Parathyroid adenoma (tissue), 2 donors: ENCODE measurements at regions not wholly inside any gene's neighbourhood (a gene's known extent, or its start where the extent isn't known, plus 50 kb on each side); places are given as distances from the start of the nearest gene placed in this dataset.
"Not testable (repeated sequence)": the region's sequence is repeated elsewhere in the genome, so short reads cannot be mapped to it uniquely, and the experiment has no call there.

Experiments used
- H2AFZ ChIP-seq: fragments of 300-600 bp; sonication (generic); one replicate; pipeline ENCODE4 v1.7.0; 2017; ENCODE audit warnings: antibody characterized with exemption, mild to moderate bottlenecking
- H3K27ac ChIP-seq: fragments of 300-600 bp; sonication (generic); one replicate; pipeline ENCODE4 v1.7.0; 2017
- H3K27me3 ChIP-seq: fragments of 300-600 bp; sonication (generic); one replicate; pipeline ENCODE4 v1.7.0; 2017; ENCODE audit warnings: low read length; ENCODE audit not compliant: control insufficient read depth, insufficient read depth
- H3K36me3 ChIP-seq: fragments of 300-600 bp; sonication (generic); one replicate; pipeline ENCODE4 v1.7.0; 2017; ENCODE audit warnings: low read length; ENCODE audit not compliant: control insufficient read depth, insufficient read depth
- H3K4me1 ChIP-seq: fragments of 300-600 bp; sonication (generic); one replicate; pipeline ENCODE4 v1.7.0; 2017; ENCODE audit warnings: control low read depth
- H3K4me2 ChIP-seq: fragments of 300-600 bp; sonication (generic); one replicate; pipeline ENCODE4 v1.7.0; 2017; ENCODE audit warnings: low read length
- H3K4me3 ChIP-seq: fragments of 300-600 bp; sonication (generic); one replicate; pipeline ENCODE4 v1.7.0; 2017; ENCODE audit warnings: low read depth, low read length
- H3K79me2 ChIP-seq: fragments of 300-600 bp; sonication (generic); one replicate; pipeline ENCODE4 v1.7.0; 2017; ENCODE audit warnings: control low read depth
- H3K9ac ChIP-seq: fragments of 300-600 bp; sonication (generic); one replicate; pipeline ENCODE4 v1.7.0; 2017; ENCODE audit warnings: mild to moderate bottlenecking
- H3K9me3 ChIP-seq: fragments of 300-600 bp; sonication (generic); one replicate; pipeline ENCODE4 v1.7.0; 2017; ENCODE audit warnings: low read length; ENCODE audit not compliant: control insufficient read depth
- TF ChIP-seq, protein P1 (sequence below): fragments of 300-600 bp; sonication (generic); IDR thresholded peaks from one replicate; pipeline ENCODE4 v1.7.0; 2017; ENCODE audit warnings: antibody characterized with exemption, mild to moderate bottlenecking
- donor health status: primary hyperparathyroidism.

DNA sequence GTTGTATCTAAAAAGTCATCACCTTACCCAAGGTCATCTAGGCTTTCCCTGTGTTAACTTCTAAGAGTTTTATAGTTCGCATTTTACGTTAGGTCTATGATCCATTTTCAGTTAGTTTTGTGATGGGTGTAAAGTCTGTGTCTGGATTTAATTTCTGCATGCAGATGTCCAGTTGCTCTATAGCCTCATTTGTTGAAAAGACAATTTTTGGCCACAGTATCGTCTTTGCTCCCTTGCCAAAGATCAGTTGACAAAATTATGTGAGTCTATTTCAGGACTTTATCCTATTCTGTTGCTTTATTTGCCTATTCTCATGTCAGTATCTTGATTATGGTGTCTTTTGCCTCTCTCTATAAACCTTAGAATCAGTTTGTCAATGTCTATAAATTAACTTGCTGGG is 85.1 kb downstream of the METRNL start:
- H3K4me2 ChIP-seq, result no peak overlapping the region
- H3K9ac ChIP-seq, result no peak overlapping the region
- no peaks in the 10 kb centered on the region for H3K79me2 ChIP-seq
- H3K27me3 ChIP-seq, result no peaks in the 10 kb centered on the region
- H3K4me3 ChIP-seq, result no peak overlapping the region
- no peak overlapping the region for H2AFZ ChIP-seq
- no peaks in the 10 kb centered on the region for H3K4me1 ChIP-seq
- H3K9me3 ChIP-seq, result no peaks in the 10 kb centered on the region
- no peaks in the 10 kb centered on the region for H3K36me3 ChIP-seq
- TF ChIP-seq, protein P1, sequence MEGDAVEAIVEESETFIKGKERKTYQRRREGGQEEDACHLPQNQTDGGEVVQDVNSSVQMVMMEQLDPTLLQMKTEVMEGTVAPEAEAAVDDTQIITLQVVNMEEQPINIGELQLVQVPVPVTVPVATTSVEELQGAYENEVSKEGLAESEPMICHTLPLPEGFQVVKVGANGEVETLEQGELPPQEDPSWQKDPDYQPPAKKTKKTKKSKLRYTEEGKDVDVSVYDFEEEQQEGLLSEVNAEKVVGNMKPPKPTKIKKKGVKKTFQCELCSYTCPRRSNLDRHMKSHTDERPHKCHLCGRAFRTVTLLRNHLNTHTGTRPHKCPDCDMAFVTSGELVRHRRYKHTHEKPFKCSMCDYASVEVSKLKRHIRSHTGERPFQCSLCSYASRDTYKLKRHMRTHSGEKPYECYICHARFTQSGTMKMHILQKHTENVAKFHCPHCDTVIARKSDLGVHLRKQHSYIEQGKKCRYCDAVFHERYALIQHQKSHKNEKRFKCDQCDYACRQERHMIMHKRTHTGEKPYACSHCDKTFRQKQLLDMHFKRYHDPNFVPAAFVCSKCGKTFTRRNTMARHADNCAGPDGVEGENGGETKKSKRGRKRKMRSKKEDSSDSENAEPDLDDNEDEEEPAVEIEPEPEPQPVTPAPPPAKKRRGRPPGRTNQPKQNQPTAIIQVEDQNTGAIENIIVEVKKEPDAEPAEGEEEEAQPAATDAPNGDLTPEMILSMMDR, result no peak
- no peak overlapping the region for H3K27ac ChIP-seq

DNA sequence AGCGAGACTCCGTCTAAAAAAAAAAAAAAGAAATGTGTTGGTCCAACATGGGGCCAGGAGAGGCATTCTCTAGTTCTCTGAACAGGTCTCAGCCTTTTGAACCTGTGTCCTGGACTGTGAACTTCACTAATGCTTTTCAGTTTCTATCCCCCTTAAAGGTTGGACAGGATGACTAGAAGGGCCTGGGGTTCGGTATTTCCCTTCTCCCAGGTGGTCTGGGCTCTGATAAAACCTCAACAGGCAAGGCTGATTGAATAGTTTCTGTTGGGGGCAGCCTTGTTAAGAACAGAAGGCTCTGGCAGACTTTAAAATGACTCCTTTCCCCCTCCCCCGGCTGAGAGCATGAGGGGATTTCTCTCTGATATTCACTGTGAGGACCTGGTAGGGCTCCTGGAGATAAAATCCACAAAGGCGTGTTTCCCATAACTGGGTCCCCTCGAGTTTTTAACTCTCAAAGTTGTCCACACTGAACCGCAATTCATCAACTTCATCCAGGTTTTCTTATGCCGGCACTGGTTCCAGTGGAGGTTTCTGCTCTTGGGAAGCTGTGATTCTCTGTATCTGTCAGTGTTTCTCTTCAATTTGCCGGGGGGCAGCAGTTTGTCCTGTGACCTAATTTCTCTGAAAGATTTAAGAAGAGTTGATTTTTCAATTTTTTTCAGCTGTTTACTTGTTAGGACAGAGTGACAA is 91.3 kb downstream of the METRNL start:
- Histone ChIP-seq H3K4me3 (no peak overlapping the region), H3K27ac (no peak overlapping the region), H3K9ac (no peak overlapping the region), H2AFZ (no peak overlapping the region), H3K4me1 (no peaks in the 10 kb centered on the region), H3K36me3 (no peaks in the 10 kb centered on the region), H3K79me2 (no peaks in the 10 kb centered on the region), H3K4me2 (no peak overlapping the region), H3K9me3 (no peaks in the 10 kb centered on the region), H3K27me3 (no peaks in the 10 kb centered on the region)
- TF ChIP-seq, protein P1, result no peak

DNA sequence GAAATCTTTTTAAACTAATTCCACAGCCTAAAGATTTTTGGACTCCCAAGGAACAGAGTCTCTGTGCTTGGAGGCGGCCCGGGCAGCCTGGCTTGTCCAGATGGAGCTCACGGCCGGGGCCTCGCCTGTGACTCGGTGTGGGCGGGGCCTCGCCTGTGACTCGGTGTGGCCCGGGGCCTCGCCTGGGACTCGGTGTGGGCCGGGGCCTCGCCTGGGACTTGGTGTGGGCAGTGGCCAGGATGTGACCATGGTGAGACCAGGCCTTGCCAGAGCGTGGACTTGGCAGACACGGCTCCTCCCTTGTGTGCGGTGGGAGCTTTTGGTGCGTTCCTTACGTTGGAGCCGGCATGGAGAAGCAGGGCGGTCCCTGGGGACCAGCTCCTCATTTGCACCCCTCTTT is 92.3 kb downstream of the METRNL start:
- no peaks in the 10 kb centered on the region for H3K27me3 ChIP-seq
- no peaks in the 10 kb centered on the region for H3K9me3 ChIP-seq
- no peak overlapping the region for H2AFZ ChIP-seq
- no peak overlapping the region for H3K4me2 ChIP-seq
- no peaks in the 10 kb centered on the region for H3K4me1 ChIP-seq
- TF ChIP-seq, protein P1, result no peak
- H3K36me3 ChIP-seq, result no peaks in the 10 kb centered on the region
- H3K4me3 ChIP-seq, result no peak overlapping the region
- H3K79me2 ChIP-seq, result no peaks in the 10 kb centered on the region
- H3K9ac ChIP-seq, result no peak overlapping the region
- no peak overlapping the region for H3K27ac ChIP-seq

DNA sequence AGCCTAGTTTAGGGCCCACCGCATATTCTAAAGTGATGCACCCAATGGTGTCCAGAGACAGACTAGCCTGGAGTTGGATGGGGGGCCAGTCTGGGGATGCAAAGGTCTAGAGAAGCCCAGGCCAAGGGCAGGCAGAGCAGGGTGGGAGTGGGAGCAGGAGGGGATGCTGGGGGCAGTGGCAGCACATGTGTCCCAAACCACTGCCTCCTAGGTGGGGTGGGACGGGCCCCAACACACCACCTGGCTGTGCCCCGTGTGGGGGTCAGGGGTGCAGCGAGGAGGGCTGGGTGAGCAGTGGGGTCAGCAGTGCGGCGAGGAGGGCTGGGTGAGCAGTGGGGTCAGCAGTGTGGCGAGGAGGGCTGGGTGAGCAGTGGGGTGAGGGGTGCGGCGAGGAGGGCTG is 92.7 kb downstream of the METRNL start:
- H3K4me1 ChIP-seq, H3K79me2 ChIP-seq, H2AFZ ChIP-seq, H3K27me3 ChIP-seq, H3K9ac ChIP-seq, H3K9me3 ChIP-seq, H3K36me3 ChIP-seq, H3K4me2 ChIP-seq, H3K4me3 ChIP-seq, H3K27ac ChIP-seq: not testable (repeated sequence)

DNA sequence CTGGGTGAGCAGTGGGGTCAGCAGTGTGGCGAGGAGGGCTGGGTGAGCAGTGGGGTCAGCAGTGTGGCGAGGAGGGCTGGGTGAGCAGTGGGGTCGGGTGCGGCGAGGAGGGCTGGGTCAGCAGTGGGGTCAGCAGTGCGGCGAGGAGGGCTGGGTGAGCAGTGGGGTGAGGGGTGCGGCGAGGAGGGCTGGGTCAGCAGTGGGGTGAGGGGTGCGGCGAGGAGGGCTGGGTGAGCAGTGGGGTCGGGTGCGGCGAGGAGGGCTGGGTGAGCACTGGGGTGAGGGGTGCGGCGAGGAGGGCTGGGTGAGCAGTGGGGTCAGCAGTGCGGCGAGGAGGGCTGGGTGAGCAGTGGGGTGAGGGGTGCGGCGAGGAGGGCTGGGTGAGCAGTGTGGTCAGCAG is 93.2 kb downstream of the METRNL start:
- H3K9ac ChIP-seq, H3K36me3 ChIP-seq, H3K27me3 ChIP-seq, H3K4me1 ChIP-seq, H3K4me3 ChIP-seq, H3K27ac ChIP-seq, H3K4me2 ChIP-seq, H3K79me2 ChIP-seq, H3K9me3 ChIP-seq, H2AFZ ChIP-seq: not testable (repeated sequence)

DNA sequence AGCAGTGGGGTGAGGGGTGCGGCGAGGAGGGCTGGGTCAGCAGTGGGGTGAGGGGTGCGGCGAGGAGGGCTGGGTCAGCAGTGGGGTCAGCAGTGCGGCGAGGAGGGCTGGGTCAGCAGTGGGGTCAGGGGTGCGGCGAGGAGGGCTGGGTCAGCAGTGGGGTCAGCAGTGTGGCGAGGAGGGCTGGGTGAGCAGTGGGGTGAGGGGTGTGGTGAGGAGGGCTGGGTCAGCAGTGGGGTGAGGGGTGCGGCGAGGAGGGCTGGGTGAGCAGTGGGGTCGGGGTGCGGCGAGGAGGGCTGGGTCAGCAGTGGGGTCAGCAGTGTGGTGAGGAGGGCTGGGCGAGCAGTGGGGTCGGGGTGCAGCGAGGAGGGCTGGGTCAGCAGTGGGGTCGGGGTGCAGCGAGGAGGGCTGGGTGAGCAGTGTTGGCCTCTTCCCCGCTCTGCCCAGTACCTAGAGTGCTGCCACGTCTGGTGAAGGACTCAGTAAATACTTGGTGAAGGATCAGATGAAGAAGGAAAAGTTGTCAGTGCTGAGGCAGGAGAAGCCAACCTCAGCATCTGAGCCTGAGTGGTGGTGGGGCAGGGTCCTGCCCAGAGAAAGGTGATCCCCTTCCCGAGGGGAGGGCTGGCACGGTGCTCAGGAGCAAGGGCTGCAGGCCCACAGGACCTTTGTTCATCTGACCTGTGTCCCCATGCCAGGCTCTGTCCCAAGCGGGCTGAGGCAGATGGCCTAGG is 93.9 kb downstream of the METRNL start:
- not testable (repeated sequence) for H3K36me3 ChIP-seq, H3K9me3 ChIP-seq, H3K4me3 ChIP-seq, H2AFZ ChIP-seq, H3K4me1 ChIP-seq, H3K9ac ChIP-seq, H3K27ac ChIP-seq, H3K27me3 ChIP-seq, H3K79me2 ChIP-seq, H3K4me2 ChIP-seq
